ENCODE measurements at regions not wholly inside any gene's neighbourhood (a gene's known extent, or its start where the extent isn't known, plus 50 kb on each side); places are given as distances from the start of the nearest gene placed in this dataset.

- TF ChIP-seq POLR2A (IDR thresholded peaks at IDR 0.05) (no peak), CTCF (IDR thresholded peaks at IDR 0.05 in 4 of 5, conservative IDR thresholded peaks at IDR 0.05 in 1 of 5) (no peak)
- intact Hi-C loops (cut with DNase I; ENCODE audit: low total_unique reads) (no loop called here), in situ Hi-C loops (cut with MboI; ENCODE audit: low sequenced_read_pairs in 4 of 4) (no loop called here)
- Histone ChIP-seq H3K27me3 (no peaks in the 10 kb centered on the region), H3K9me3 (no peaks in the 10 kb centered on the region), H3K4me1 (no peaks in the 10 kb centered on the region), H3K4me3 (no peak overlapping the region), H3K27ac (no peak overlapping the region), H3K36me3 (no peaks in the 10 kb centered on the region)
- ATAC-seq (no peak), DNase-seq (no peak)
Observed at GRCh38 chr1:106173101-106173500, 883.4 kb upstream of the PRMT6 start.

GRCh38 chr1:106178791-106179190, 877.7 kb upstream of the PRMT6 start:
- no peaks in the 10 kb centered on the region for H3K4me1 ChIP-seq
- no peak for TF ChIP-seq POLR2A (IDR thresholded peaks at IDR 0.05)
- no peak for TF ChIP-seq CTCF (IDR thresholded peaks at IDR 0.05 in 4 of 5, conservative IDR thresholded peaks at IDR 0.05 in 1 of 5)
- intact Hi-C loops (cut with DNase I; ENCODE audit: low total_unique reads) (no loop called here), in situ Hi-C loops (cut with MboI; ENCODE audit: low sequenced_read_pairs in 4 of 4) (no loop called here)
- H3K9me3 ChIP-seq = no peaks in the 10 kb centered on the region
- no peak overlapping the region for H3K27ac ChIP-seq
- DNase-seq (no peak), ATAC-seq (no peak)
- H3K27me3 ChIP-seq = no peaks in the 10 kb centered on the region
- H3K36me3 ChIP-seq = no peaks in the 10 kb centered on the region
- H3K4me3 ChIP-seq = no peak overlapping the region

GRCh38 chr1:106181866-106182265, 874.6 kb upstream of the PRMT6 start:
- TF ChIP-seq POLR2A (IDR thresholded peaks at IDR 0.05) (no peak), CTCF (IDR thresholded peaks at IDR 0.05 in 4 of 5, conservative IDR thresholded peaks at IDR 0.05 in 1 of 5) (no peak)
- Histone ChIP-seq H3K36me3 (no peaks in the 10 kb centered on the region), H3K27me3 (no peaks in the 10 kb centered on the region), H3K27ac (no peak overlapping the region), H3K9me3 (no peaks in the 10 kb centered on the region), H3K4me1 (no peaks in the 10 kb centered on the region), H3K4me3 (no peak overlapping the region)
- in situ Hi-C loops (cut with MboI; ENCODE audit: low sequenced_read_pairs in 4 of 4) = no loop called here
- DNase-seq (no peak), ATAC-seq (no peak)
- intact Hi-C loops (cut with DNase I; ENCODE audit: low total_unique reads) = no loop called here

- TF ChIP-seq CTCF (IDR thresholded peaks at IDR 0.05 in 4 of 5, conservative IDR thresholded peaks at IDR 0.05 in 1 of 5) (no peak), POLR2A (IDR thresholded peaks at IDR 0.05) (no peak)
- H3K36me3 ChIP-seq = no peaks in the 10 kb centered on the region
- no peak overlapping the region for H3K27ac ChIP-seq
- no peaks in the 10 kb centered on the region for H3K4me1 ChIP-seq
- no peak for DNase-seq
- no peaks in the 10 kb centered on the region for H3K9me3 ChIP-seq
- no peak for ATAC-seq
- no peak overlapping the region for H3K4me3 ChIP-seq
- in situ Hi-C loops (cut with MboI; ENCODE audit: low sequenced_read_pairs in 4 of 4) = no loop called here
- no peaks in the 10 kb centered on the region for H3K27me3 ChIP-seq
- intact Hi-C loops (cut with DNase I; ENCODE audit: low total_unique reads) = no loop called here
Observed at GRCh38 chr1:106185089-106185488, 871.4 kb upstream of the PRMT6 start.

GRCh38 chr1:106189780-106190179, 866.7 kb upstream of the PRMT6 start:
- no peaks in the 10 kb centered on the region for H3K4me1 ChIP-seq
- no peaks in the 10 kb centered on the region for H3K9me3 ChIP-seq
- no peak for ATAC-seq
- H3K27me3 ChIP-seq = no peaks in the 10 kb centered on the region
- intact Hi-C loops (cut with DNase I; ENCODE audit: low total_unique reads) (no loop called here), in situ Hi-C loops (cut with MboI; ENCODE audit: low sequenced_read_pairs in 4 of 4) (no loop called here)
- no peak for DNase-seq
- H3K36me3 ChIP-seq = no peaks in the 10 kb centered on the region
- TF ChIP-seq CTCF (IDR thresholded peaks at IDR 0.05 in 4 of 5, conservative IDR thresholded peaks at IDR 0.05 in 1 of 5) = no peak
- TF ChIP-seq POLR2A (IDR thresholded peaks at IDR 0.05) = no peak
- no peak overlapping the region for H3K4me3 ChIP-seq
- H3K27ac ChIP-seq = no peak overlapping the region
